GM19351 (cell line): ENCODE measurements at regions not wholly inside any gene's neighbourhood (a gene's known extent, or its start where the extent isn't known, plus 50 kb on each side); places are given as distances from the start of the nearest gene placed in this dataset.

ENCODE experiments used
- ATAC-seq: cut with Tn5 transposase; IDR thresholded peaks from one replicate; pipeline ENCODE4 v1.9.1; 2021; ENCODE audit warnings: mild to moderate bottlenecking, moderate library complexity; ENCODE audit not compliant: unreplicated experiment

DNA sequence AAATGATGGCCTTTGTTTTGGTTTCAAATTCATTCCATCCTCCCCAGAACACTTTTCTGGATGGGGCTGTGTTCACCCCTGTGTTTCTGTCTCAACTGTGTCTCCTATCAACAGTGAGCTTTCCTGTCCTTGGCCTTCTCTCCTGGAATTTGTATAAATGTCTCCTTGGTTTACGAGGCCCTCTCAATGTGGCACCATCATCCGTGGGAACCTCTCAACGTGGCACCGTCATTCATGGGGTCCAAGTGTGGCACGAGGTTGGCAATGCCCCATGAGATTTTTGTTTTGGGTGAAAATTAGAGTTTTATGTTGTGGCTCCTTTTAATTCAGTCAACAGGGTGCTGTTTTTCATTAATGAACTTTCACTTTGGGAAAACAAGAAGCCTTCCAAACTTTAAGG, 280.7 kb upstream of the SALL3 start:
- ATAC-seq: no peak

DNA sequence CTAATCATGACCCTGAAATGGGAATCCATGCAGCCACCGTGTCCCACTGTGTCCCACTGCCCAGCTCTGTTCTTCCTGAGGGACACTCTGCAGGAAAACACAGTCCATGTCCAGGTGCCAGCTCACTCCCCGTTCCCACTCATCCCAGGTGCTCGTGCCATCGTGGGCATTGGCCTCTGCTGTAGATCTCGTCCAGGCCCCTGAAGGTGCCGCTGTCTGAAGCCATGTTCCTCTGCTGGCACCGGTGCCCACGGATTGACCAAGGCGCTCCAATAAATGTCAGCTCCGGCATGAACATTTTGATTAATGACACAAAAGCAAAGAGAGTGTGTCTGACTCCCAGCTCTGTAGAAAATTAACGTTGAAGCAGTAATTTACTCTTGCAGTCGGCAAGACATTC, 280.1 kb upstream of the SALL3 start:
- no peak for ATAC-seq

DNA sequence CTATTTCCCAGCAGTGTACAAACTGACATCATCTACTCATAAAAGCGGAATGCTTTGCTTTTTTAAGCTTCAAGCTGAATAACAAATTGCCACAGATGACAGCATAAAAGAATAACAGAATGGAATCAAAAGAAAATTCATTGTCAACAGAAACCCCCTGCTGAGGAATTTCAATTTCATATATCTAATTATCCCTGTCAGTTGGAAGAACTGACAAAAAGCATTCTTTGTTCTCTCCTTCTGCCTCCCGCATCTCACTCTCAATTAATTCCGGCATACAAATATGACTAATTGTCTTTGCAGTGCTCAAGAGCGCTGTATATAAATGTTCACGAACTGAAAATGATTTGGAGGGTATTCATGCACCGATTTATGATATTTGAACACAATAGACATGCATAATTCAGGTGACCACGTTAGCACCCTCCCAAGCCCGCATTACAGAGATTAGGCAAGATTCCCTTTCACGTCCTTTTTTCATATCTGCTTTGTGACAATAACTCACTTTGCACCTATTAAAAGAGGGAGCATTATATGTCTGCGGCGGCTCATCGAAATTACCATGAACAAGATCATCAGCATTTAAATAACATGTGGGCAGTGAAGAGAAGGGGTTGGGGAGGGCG, 277.7 kb upstream of the SALL3 start:
- no peak for ATAC-seq

DNA sequence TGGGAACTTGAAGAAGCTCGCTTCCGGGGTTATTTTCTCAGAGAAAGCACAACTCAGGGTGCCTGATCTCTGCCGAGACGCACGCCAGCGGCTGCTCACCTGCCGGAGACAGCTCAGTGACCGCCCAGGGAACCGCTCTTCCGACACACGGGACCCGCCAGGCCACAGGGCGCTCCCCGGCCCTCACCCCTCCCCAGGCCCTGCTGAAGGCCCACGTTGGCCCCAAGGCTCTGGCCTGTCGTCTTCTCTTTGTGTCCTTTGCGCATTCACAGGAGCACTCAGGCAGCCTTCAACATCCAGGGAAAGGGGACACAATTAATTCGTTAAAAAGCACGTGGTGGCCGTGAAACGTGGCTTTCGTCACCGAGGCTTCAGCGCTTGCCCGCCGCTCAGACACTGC, 276.3 kb upstream of the SALL3 start:
- ATAC-seq: no peak

DNA sequence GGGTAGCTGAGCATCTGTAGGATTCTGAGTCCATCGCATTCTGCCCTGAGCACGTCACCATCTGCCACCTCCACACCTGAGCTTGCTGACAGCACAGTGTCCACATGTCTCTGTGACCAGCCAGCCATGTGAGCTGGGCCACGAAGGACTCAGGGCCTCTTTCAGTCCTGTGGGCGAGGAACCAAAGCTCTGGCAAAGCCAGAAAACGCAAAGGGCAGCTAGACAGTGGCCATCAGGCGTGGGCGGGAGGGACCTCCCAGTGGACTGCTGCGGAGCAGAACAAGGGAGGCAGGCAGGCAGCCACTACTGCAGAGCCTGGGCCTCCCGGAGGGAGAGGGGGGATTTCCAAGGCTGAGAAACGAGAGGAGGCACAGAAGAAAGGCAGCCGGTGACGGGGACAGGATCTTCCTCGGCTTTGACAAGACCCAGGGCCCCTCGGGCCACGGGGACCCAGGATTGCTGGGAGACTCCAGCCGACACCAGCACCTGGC, 274.6 kb upstream of the SALL3 start:
- no peak for ATAC-seq

DNA sequence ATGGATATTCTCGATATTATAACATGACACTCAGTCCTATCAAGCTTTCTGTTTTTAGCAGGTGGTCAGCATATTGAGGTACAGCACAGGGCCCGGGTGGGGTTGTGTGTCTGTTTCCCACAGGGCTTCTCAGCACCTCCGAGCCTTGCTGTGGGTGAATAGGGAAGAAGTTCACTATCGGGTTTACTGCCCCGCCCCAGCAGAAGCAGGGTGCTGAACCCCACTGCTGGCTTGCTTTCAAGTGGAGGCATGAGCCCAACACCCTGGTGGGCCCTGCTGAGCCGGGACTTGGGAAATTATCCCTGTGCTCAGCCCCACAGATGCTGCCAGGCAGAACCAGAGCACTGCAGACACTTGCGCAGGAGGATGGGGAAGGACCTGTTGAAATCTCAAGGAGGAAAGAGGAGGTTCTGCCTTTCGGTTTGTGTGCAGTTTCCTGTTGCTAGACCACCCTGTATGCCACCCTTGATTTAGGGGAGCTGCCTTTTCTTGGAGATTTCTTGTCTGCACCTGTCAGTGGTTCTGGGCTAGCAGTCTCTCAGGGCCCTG, 270.3 kb upstream of the SALL3 start:
- no peak for ATAC-seq

DNA sequence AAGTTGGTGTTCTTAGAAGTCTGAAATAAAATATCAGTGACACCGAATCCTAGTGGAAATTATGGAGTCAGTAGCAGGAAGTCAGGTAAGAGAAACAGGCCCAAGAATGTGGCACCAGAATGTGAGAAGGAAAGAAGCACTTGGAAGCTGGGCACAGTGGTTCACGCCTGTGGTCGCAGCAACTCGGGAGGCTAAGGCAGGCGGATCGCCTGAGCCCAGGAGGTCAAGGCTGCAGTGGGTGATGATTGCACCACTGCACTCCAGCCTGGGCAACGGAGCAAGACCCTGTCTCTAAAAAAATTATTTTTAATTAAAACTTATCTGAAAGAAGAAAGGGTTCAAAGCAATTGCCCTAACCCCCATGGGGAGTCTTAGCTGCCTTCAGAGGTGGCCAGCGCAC, 268.3 kb upstream of the SALL3 start:
- no peak for ATAC-seq

DNA sequence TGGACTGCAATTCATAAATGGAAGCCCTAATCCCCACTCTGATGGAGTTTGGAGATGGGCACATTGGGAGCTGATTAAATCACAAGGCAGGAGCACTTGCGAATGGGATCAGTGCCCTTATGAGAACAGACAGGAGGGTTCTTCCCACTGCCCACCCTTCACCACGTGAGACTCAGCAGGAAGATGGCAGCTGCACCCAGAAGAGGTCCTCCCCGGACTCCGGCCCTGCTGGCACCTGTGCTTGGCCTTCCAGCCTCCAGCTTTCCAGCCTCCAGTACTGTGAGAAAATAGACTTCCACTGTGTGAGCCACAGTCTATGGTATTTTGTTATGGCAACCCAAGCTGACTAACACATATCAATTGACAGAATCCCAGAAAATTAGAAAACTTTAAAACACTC, 267.6 kb upstream of the SALL3 start:
- ATAC-seq: no peak

DNA sequence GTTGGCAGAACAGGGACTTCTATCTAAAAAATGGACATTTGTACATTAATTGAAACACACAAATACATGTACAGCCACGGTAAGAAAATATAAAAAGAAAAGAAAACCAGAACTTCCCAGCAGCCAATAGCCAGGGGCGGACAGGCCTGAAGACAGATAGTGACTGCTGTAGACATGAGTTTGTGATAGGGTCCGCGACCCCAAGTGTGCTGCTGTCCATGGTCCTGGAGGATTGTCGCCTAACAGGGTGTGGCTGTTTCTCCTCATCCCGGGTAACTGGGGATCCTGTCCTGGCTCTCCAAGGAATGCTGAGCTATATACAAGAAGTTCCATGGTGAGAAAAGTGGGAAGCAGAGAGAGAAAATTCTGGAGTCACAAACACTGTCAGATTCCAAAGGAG, 266.5 kb upstream of the SALL3 start:
- no peak for ATAC-seq

DNA sequence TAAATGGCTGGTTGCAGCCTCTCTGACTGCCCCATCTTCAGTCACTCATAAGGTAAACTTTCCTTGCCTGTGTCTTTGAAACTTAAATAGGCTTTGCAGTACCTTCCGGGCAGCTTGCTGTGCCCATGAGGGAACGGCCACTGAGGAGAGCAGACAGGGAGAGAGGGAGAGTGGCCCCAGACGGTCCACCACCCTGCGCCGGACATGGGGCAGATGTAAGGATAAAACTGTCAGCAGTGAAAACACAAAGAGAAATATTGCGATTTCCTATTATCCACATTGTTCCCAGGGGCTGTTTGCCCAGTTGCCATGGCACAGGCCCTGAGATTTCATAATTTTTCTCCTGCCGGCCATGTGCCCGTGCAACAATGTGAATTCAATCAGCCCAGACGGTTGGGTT, 265.9 kb upstream of the SALL3 start:
- no peak for ATAC-seq

DNA sequence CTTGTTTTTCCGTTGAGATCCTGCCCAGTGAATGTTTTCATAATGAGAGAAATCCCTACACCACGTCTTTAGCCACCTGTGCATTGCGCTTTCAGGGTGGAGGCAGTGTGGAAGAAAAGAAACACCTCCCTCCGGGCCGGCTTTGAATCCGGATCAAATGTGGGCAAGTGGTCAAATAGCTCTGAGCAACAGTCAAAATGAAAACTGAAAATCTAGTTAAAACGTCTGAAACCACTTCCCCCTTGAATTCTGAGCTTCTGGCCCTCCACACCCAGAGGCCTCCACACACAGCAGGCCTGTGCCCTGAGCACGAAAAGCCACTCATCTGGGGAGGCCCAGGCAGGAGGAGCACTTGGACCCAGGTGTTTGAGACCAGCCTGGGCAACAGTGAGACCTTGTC, 263.6 kb upstream of the SALL3 start:
- no peak for ATAC-seq

DNA sequence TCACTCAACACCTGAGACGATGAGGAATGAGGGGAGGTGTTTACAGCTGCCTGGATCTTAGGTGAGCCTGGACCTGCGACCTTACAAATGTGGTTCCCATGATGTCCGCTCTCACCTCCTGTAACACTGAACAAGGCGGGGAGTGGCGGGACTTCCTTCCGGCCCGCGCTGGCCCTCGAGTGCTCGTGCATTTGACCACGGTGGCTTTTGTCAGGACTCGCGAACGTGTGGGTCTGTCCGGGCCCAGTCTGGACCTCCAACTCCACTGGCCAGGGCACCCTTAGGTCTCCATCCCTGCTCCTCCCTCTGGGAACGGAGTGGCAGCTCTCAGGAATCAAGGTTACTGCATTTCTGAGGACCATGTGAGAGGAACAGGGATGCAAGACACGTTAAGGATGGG, 263.0 kb upstream of the SALL3 start:
- no peak for ATAC-seq

DNA sequence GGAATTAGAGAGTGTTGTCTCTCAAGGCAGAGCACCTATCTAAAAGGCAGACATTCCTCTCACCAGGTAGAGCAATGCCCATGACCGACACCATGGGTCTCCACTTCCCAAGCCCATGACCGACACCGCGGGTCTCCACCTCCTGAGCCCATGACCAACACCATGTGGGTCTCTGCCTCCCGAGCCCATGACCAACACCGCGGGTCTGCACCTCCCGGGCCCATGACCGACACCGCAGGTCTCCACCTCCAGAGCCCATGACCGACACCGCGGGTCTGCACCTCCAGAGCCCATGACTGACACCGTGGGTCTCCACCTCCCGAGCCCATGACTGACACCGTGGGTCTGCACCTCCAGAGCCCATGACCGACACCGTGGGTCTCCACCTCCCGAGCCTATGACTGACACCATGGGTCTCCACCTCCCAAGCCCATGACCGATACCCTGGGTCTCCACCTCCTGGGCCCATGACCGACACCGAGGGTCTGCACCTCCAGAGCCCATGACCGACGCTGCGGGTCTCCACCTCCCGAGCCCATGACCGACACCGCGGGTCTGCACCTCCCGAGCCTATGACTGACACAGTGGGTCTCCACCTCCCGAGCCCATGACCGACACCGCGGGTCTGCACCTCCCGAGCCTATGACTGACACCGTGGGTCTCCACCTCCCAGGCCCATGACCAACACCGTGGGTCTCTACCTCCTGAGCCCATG, 262.4 kb upstream of the SALL3 start:
- ATAC-seq: no peak

DNA sequence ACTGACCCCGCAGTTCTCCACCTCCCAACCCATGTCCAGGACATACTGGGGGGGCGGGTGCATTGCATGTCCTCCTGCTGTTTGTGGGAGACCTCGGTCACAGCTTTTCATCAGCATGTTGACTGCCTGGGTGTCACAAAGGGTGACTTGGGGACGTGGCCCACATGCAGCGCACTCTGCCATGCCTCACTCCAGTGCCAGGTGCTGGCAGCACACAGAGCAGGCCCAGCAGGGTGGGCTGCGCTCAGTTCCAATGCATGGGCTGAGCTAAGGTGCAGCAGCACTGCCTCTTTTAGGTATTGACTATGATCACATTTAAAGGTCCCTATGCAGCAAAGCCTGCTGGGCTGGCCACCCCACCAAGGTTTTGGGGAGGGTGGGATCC, 261.9 kb upstream of the SALL3 start:
- no peak for ATAC-seq

DNA sequence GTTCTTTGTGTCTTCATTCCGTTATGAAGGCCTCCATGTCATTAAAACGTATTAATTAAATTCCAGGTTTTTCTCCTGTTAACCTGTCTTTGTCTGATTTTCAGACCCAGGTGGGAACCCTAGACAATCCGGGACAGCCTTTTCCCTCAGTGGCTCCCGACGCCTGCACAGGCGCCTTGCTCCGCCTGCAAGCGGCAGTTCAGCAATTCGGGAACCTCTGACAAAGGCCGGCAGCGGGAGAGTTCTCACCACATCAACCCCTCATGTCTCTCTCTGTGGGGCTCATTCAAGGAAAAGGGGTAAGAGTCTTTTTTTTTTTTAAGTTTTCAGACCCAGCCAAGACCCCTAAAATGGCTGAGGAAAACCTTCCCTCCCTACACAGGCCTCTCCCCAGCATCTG, 259.8 kb upstream of the SALL3 start:
- ATAC-seq: no peak

DNA sequence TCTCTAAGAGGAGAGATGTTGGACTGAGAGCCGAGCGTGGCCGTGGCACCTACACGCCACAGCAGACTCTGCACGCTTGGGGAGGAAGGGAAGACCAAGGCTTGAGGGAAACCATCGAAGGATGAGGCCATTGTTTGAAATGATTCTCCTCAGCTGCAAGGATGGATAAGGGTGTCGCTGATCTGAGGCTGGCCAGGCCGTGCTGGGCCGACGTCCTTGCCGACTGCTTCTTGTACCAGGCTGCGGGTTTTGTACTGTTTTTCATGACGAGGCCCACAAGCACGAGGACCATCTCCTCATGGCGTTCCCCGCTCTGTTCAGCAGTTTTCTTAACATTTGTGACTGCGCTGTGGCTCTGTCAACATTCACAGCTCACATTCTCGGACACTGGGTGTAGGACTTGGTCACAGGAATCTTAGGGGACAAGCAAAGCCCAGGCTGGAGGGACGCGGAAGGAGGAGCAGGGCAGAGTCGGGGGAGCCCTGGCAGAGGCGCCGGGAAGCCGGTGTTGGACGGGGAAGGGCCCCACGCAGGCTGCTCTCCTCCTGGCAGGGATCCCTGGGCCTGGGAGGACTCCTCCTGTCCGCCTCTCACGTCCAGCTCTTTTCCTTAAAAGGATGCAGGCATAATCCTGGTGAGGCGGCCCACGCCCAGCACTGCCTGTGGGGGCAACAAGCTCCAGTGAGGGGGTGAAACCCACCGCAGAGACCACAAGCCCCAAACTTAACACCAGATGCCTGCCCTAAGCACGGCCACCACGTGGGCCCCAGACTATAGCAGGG, 259.0 kb upstream of the SALL3 start:
- ATAC-seq: no peak

DNA sequence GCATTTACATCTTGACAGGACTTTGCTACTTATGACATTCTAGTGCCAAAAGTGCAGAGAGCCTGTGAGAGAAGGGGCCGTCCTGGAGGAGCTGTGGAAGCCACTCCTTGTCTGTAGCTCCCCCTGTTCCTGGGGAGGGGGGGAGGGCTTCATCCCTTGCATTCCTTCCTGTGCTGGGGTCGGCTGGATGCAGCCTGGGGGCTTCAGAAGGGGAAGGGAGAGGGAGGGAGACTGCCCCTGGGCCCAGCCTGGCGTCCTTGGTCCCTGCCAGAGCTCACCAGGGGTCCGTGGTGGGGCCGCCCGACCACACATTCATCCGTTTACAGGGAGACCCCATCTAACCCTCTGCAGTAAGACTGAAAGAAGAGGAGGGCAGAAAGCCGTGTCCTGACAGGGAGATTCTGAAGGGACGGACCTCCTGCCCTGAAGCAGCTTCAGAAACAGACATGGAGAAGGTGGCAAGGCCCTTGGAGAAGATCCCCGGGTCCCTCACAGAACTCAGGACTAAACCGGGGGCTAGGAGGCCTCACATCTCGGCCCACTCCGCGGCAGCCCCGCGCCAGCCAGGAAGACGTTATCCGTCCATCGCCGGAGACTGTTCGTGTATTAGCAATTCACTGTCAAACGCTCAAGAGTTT, 258.3 kb upstream of the SALL3 start:
- ATAC-seq: no peak

DNA sequence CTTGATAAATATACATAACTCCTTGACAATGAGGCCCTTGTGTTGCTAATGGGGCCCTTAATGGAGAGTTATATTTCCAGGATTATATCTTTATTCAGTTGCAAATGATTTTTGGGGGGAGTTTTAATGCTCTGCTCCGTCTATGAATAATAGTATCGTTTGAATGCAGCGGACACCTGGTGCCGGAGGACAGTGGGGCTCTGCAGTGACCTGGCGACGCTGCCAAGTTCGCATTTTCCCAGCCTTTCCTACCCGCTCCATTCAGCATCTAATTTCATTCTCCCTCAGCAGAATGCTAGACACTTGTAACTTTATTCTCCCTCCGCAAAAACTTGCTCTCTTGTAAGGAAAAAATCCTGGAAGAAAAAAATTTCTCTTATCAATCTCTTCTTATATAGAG, 257.6 kb upstream of the SALL3 start:
- ATAC-seq: no peak

DNA sequence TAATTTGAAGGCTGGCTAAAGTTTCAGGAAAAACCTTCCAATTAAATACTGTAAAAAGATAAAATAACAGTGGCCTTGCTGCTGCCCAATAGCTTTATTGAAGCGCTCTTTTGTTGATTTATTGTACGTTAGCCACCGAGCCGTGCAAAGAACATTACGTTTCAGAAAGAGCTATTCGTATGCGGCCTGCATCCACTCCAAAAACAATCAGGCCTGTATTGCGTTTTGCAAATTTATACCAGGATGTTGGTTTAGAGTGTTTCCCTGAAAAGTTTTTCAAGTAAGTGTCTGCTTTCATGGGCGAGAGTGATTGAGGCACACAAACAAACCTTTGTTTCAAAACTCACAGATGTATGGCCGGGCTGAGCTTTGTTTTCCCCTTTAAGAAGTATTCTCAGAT, 257.2 kb upstream of the SALL3 start:
- ATAC-seq: no peak

DNA sequence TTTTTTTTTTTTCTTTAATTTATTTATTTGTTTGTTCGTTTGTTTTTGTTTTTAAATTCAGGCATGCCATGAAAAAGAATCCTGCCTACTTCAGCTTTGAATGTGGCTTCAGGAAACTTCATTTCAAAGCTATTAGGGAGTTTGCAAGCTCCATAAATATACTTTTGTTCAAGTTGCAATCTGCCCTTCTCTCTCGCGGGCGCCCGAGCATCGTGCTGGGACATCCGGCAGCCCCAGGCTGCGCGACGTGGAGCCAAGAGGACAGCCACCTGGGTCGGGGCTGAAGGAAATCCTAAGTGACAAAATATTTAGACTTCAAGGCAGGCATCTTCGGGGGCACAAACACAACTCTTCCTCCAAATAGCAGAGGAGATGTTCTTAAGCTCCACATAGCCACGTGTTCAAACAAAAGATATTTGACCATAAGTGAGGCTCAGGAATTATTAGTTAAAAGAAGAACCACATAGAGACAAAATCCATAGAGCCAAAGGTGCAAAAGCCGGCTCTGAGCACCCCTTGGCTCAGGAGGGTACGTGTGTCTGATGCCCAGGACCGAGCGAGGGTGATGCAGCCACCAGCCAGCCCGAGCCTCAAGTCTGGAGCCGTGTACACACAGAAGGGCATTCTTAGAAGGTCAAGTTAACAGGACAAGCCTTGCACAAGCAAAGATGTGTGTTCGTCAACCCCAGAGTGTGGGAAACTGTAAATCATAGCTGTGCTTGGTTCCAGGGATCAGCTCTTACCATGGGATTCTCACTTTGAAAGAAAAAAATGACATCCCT, 256.5 kb upstream of the SALL3 start:
- ATAC-seq: no peak
